SH-SY5Y (cell line): ENCODE measurements at regions not wholly inside any gene's neighbourhood (a gene's known extent, or its start where the extent isn't known, plus 50 kb on each side); places are given as distances from the start of the nearest gene placed in this dataset.

Source experiments
- GATA2 ChIP-seq: IDR thresholded peaks from 2 replicates; pipeline ENCODE4 v1.6.1; 2011; ENCODE audit warnings: mild to moderate bottlenecking, low read depth, low read length
- GATA3 ChIP-seq: IDR thresholded peaks from 2 replicates; pipeline ENCODE4 v1.6.1; 2011; ENCODE audit warnings: low read depth, mild to moderate bottlenecking, low read length, moderate library complexity

DNA sequence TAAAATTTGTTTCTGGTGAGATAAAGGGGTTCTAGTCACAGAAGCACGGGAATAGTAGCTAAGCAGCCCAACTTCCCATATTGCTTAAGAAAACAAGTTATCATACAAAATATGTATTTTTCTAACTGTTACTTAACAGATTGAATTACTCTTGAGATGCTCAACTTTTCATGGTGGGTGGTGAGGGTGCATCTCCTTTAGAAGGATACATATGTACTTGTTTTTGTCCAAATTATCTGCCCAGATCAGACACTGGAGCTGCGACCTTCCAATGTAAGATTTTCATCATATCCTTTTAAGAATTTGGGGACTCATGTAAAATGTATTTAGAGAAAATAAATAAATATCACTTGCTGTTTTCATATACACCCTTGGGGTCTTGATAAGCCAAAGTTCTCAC, 252.2 kb upstream of the SOX2 start:
- TF ChIP-seq GATA2 (no peak), GATA3 (no peak)
